ENCODE measurements at regions not wholly inside any gene's neighbourhood (a gene's known extent, or its start where the extent isn't known, plus 50 kb on each side); places are given as distances from the start of the nearest gene placed in this dataset.
"Not testable (repeated sequence)": the region's sequence is repeated elsewhere in the genome, so short reads cannot be mapped to it uniquely, and the experiment has no call there.

GRCh38 chr3:597304-597703 lies 400.7 kb downstream of the CHL1 start:
- H4K20me1 ChIP-seq (ENCODE audit: insufficient read depth, low read length); H3K79me2 ChIP-seq (ENCODE audit: insufficient read depth, low read length); H3K4me1 ChIP-seq (ENCODE audit: insufficient read depth, low read length); BruUV-seq (replicated peaks); in situ Hi-C loops (cut with HindIII; ENCODE audit: extremely low pct_ligation_motif_present, low pct_unique_long_range_greater_than_20kb); CTCF ChIA-PET (ENCODE audit: low intra/inter-chr PET ratio, low total read pairs); H3K27ac ChIP-seq (ENCODE audit: extremely low read length, insufficient read depth, low read length); POLR2A ChIA-PET; ATAC-seq; H2AFZ ChIP-seq (ENCODE audit: low read length); intact Hi-C loops (cut with micrococcal nuclease; ENCODE audit: unreplicated experiment); H3K9ac ChIP-seq (ENCODE audit: insufficient read depth, low read depth, low read length); H3K4me3 ChIP-seq (replicated peaks in 1 of 3; ENCODE audit: insufficient read depth in 1 of 3, low read depth in 2 of 3, low read length in 3 of 3); DNase-seq (ENCODE audit: low spot score); H3K4me2 ChIP-seq (ENCODE audit: low read depth, low read length); H3K36me3 ChIP-seq (replicated peaks in 1 of 2; ENCODE audit: control insufficient read depth in 1 of 2, insufficient read depth in 2 of 2, low read length in 2 of 2); H3K27me3 ChIP-seq (ENCODE audit: control insufficient read depth in 1 of 2, insufficient read depth in 2 of 2, low read length in 2 of 2): not testable (repeated sequence)
- peak; percentile 48 for FAIRE-seq
- 2% methylated on average over 2 of the region's 2 CpGs for WGBS (ENCODE audit: low lambda C conversion rate)
- peaks cover 14% of the 10 kb centered on the region for H3K9me3 ChIP-seq (ENCODE audit: low read length)

GRCh38 chr3:597746-598145 lies 401.2 kb downstream of the CHL1 start:
- H3K36me3 ChIP-seq (replicated peaks in 1 of 2; ENCODE audit: control insufficient read depth in 1 of 2, insufficient read depth in 2 of 2, low read length in 2 of 2); DNase-seq (ENCODE audit: low spot score); FAIRE-seq; H3K27me3 ChIP-seq (ENCODE audit: control insufficient read depth in 1 of 2, insufficient read depth in 2 of 2, low read length in 2 of 2); CTCF ChIA-PET (ENCODE audit: low intra/inter-chr PET ratio, low total read pairs); H2AFZ ChIP-seq (ENCODE audit: low read length); H3K9ac ChIP-seq (ENCODE audit: insufficient read depth, low read depth, low read length); H3K4me1 ChIP-seq (ENCODE audit: insufficient read depth, low read length); H4K20me1 ChIP-seq (ENCODE audit: insufficient read depth, low read length); in situ Hi-C loops (cut with HindIII; ENCODE audit: extremely low pct_ligation_motif_present, low pct_unique_long_range_greater_than_20kb); H3K4me3 ChIP-seq (replicated peaks in 1 of 3; ENCODE audit: insufficient read depth in 1 of 3, low read depth in 2 of 3, low read length in 3 of 3); BruUV-seq (replicated peaks); intact Hi-C loops (cut with micrococcal nuclease; ENCODE audit: unreplicated experiment); H3K27ac ChIP-seq (ENCODE audit: extremely low read length, insufficient read depth, low read length); H3K4me2 ChIP-seq (ENCODE audit: low read depth, low read length); POLR2A ChIA-PET; H3K79me2 ChIP-seq (ENCODE audit: insufficient read depth, low read length); ATAC-seq: not testable (repeated sequence)
- peaks cover 14% of the 10 kb centered on the region for H3K9me3 ChIP-seq (ENCODE audit: low read length)
- 0% methylated on average over 1 of the region's 1 CpG for WGBS (ENCODE audit: low lambda C conversion rate)

- intact Hi-C loops (cut with micrococcal nuclease; ENCODE audit: unreplicated experiment); ATAC-seq; H3K4me1 ChIP-seq (ENCODE audit: insufficient read depth, low read length); in situ Hi-C loops (cut with HindIII; ENCODE audit: extremely low pct_ligation_motif_present, low pct_unique_long_range_greater_than_20kb); H3K9ac ChIP-seq (ENCODE audit: insufficient read depth, low read depth, low read length); H3K4me2 ChIP-seq (ENCODE audit: low read depth, low read length); POLR2A ChIA-PET; DNase-seq (ENCODE audit: low spot score); H3K9me3 ChIP-seq (ENCODE audit: low read length); H2AFZ ChIP-seq (ENCODE audit: low read length); H3K4me3 ChIP-seq (replicated peaks in 1 of 3; ENCODE audit: insufficient read depth in 1 of 3, low read depth in 2 of 3, low read length in 3 of 3); H3K36me3 ChIP-seq (replicated peaks in 1 of 2; ENCODE audit: control insufficient read depth in 1 of 2, insufficient read depth in 2 of 2, low read length in 2 of 2); H4K20me1 ChIP-seq (ENCODE audit: insufficient read depth, low read length); CTCF ChIA-PET (ENCODE audit: low intra/inter-chr PET ratio, low total read pairs); H3K27me3 ChIP-seq (ENCODE audit: control insufficient read depth in 1 of 2, insufficient read depth in 2 of 2, low read length in 2 of 2); H3K79me2 ChIP-seq (ENCODE audit: insufficient read depth, low read length); H3K27ac ChIP-seq (ENCODE audit: extremely low read length, insufficient read depth, low read length); BruUV-seq (replicated peaks); FAIRE-seq: not testable (repeated sequence)
- WGBS (ENCODE audit: low lambda C conversion rate): 1% methylated on average over 4 of the region's 4 CpGs
These were observed 410.9 kb downstream of the CHL1 start for GRCh38 chr3:607480-607879.

All from HepG2 (cell line).